IMR-90 (cell line): ENCODE measurements at regions not wholly inside any gene's neighbourhood (a gene's known extent, or its start where the extent isn't known, plus 50 kb on each side); places are given as distances from the start of the nearest gene placed in this dataset.

Experiments
- ATAC-seq: fragments of 200-7000 bp; cut with Tn5 transposase; 2 replicates; pipeline ENCODE4 v1.9.1; 2020; ENCODE audit warnings: low read depth, mild to moderate bottlenecking, moderate library complexity
- BruUV-seq: library from RNA; stranded (reverse); fragments of 400-500 nt; replicated peaks from 2 replicates; lab custom pipeline; 2021; lab: Mats Ljungman, UMichigan
- CTCF ChIA-PET: fragments of 300-600 bp; formaldehyde crosslinking; extraction: SDS; loops from one replicate; lab custom pipeline; 2021; ENCODE audit warnings: antibody characterized with exemption; lab: Yijun Ruan, JAX
- POLR2A ChIA-PET: fragments of 300-600 bp; sonication (Branson Sonifier 250); formaldehyde crosslinking; loops from one replicate; lab custom pipeline; 2022; ENCODE audit warnings: antibody characterized with exemption; ENCODE audit not compliant: unreplicated experiment; lab: Charles Lee
- DNase-seq: peaks from one replicate; pipeline ENCODE4 v3.0.0; 2013
- H2AFZ ChIP-seq: replicated peaks from 2 replicates; pipeline ENCODE3; 2013; ENCODE audit warnings: low read length, mild to moderate bottlenecking; ENCODE audit not compliant: poor library complexity
- H2AK5ac ChIP-seq: 2 replicates; pipeline ENCODE4 v1.6.1; 2013; ENCODE audit warnings: low read depth, low read length, inconsistent platforms
- H2AK9ac ChIP-seq: replicated peaks from 2 replicates; pipeline ENCODE3; 2013; ENCODE audit warnings: mild to moderate bottlenecking, low read depth, low read length, moderate library complexity; ENCODE audit not compliant: poor library complexity
- H2BK120ac ChIP-seq: 2 replicates; pipeline ENCODE4 v1.6.1; 2013; ENCODE audit warnings: low read depth, low read length, inconsistent platforms
- H2BK15ac ChIP-seq: 3 replicates; pipeline ENCODE4 v1.6.1; 2013; ENCODE audit warnings: low read depth, low read length, inconsistent platforms
- H2BK20ac ChIP-seq: 2 replicates; pipeline ENCODE4 v1.6.1; 2013; ENCODE audit warnings: low read depth, mild to moderate bottlenecking, inconsistent platforms, low read length, moderate library complexity
- H2BK5ac ChIP-seq: 2 replicates; pipeline ENCODE4 v1.6.1; 2013; ENCODE audit warnings: mild to moderate bottlenecking, low read depth, low read length, inconsistent platforms; ENCODE audit not compliant: poor library complexity, severe bottlenecking
- H3K14ac ChIP-seq: replicated peaks from 2 replicates; pipeline ENCODE4 v1.6.1; 2013; ENCODE audit warnings: low read depth, low read length, inconsistent platforms
- H3K18ac ChIP-seq: 2 replicates; pipeline ENCODE4 v1.6.1; 2013; ENCODE audit warnings: low read depth, low read length, control low read depth
- H3K23ac ChIP-seq: 2 replicates; pipeline ENCODE4 v1.6.1; 2013; ENCODE audit warnings: low read depth, low read length, inconsistent platforms
- H3K27ac ChIP-seq: 2 replicates; pipeline ENCODE4 v1.5.1; 2013; ENCODE audit warnings: mild to moderate bottlenecking, control low read depth, low read length; ENCODE audit not compliant: insufficient read depth
- H3K27me3 ChIP-seq: 2 replicates; pipeline ENCODE4 v1.6.1; 2013; ENCODE audit warnings: low read length; ENCODE audit not compliant: control insufficient read depth, insufficient read depth
- H3K36me3 ChIP-seq: 2 replicates; pipeline ENCODE4 v1.6.1; 2013; ENCODE audit warnings: low read length, mixed read lengths; ENCODE audit not compliant: control insufficient read depth, insufficient read depth
- H3K4ac ChIP-seq: 2 replicates; pipeline ENCODE4 v1.6.1; 2013; ENCODE audit warnings: low read depth, low read length, inconsistent platforms
- H3K4me1 ChIP-seq: 2 replicates; pipeline ENCODE4 v1.6.1; 2013; ENCODE audit warnings: low read length, mixed read lengths; ENCODE audit not compliant: control insufficient read depth, insufficient read depth
- H3K4me2 ChIP-seq: 2 replicates; pipeline ENCODE4 v1.6.1; 2013; ENCODE audit warnings: low read depth, mild to moderate bottlenecking, control low read depth, low read length, moderate library complexity
- H3K4me3 ChIP-seq: 2 replicates; pipeline ENCODE4 v1.5.1; 2013; ENCODE audit warnings: low read depth, mild to moderate bottlenecking, control low read depth, low read length, moderate library complexity; ENCODE audit not compliant: insufficient read depth
- H3K56ac ChIP-seq: 2 replicates; pipeline ENCODE4 v1.6.1; 2013; ENCODE audit warnings: low read length, inconsistent platforms; ENCODE audit not compliant: insufficient read depth; ENCODE audit errors: extremely low read depth
- H3K79me1 ChIP-seq, 2 experiments: 2 replicates each; pipeline ENCODE4 v1.6.1; 2013; ENCODE audit warnings: low read length in 2 of 2, inconsistent platforms in 1 of 2, low read depth in 1 of 2
- H3K9ac ChIP-seq: 2 replicates; pipeline ENCODE4 v1.6.1; 2013; ENCODE audit warnings: low read depth, low read length, control low read depth
- H3K9me1 ChIP-seq: 2 replicates; pipeline ENCODE4 v1.6.1; 2013; ENCODE audit warnings: low read length, inconsistent platforms; ENCODE audit not compliant: insufficient read depth
- H3K9me3 ChIP-seq: 2 replicates; pipeline ENCODE4 v1.6.1; 2013; ENCODE audit warnings: low read length; ENCODE audit not compliant: control insufficient read depth, insufficient read depth
- H4K20me1 ChIP-seq: 2 replicates; pipeline ENCODE4 v1.6.1; 2013; ENCODE audit warnings: low read length, inconsistent platforms; ENCODE audit not compliant: insufficient read depth
- H4K5ac ChIP-seq: 2 replicates; pipeline ENCODE4 v1.6.1; 2013; ENCODE audit warnings: mild to moderate bottlenecking, low read depth, low read length, control low read depth
- H4K8ac ChIP-seq, 2 experiments: 2 replicates each; pipeline ENCODE4 v1.6.1; 2013; ENCODE audit warnings: low read depth in 2 of 2, low read length in 2 of 2, control low read depth in 1 of 2, inconsistent platforms in 1 of 2
- H4K91ac ChIP-seq: 2 replicates; pipeline ENCODE4 v1.6.1; 2013; ENCODE audit warnings: low read depth, low read length, inconsistent platforms; ENCODE audit not compliant: insufficient read depth
- CEBPB ChIP-seq: IDR thresholded peaks from 2 replicates; pipeline ENCODE4 v1.6.1; 2012; ENCODE audit warnings: low read depth, low read length, improper control_type of control experiment
- ELK1 ChIP-seq: fragments of 150-350 bp; IDR thresholded peaks from 2 replicates; pipeline ENCODE4 v1.6.1; 2016; ENCODE audit warnings: low read depth, mild to moderate bottlenecking, low read length, moderate library complexity, borderline replicate concordance
- RCOR1 ChIP-seq: IDR thresholded peaks from 2 replicates; pipeline ENCODE4 v1.6.1; 2012; ENCODE audit warnings: mild to moderate bottlenecking, low read length, improper control_type of control experiment; ENCODE audit not compliant: insufficient replicate concordance
- WGBS, 2 experiments: methylation state at CpG; one replicate each; pipeline versions ENCODE4 v1.1.5 to v1.1.7; 2013; ENCODE audit warnings: missing lambda C conversion rate in 2 of 2; ENCODE audit not compliant: insufficient read length in 1 of 2; ENCODE audit errors: extremely low coverage in 2 of 2; 5-methylcytosine and 5-hydroxymethylcytosine counted together
- dilution Hi-C: fragments of 300-500 bp; cut with HindIII; formaldehyde crosslinking; loops from one replicate; pipeline ENCODE4 v1.14.3; 2018; ENCODE audit warnings: low sequenced_read_pairs; ENCODE audit not compliant: unreplicated experiment
- in situ Hi-C: fragments of 300-500 bp; cut with MboI; formaldehyde crosslinking; loops from 3 replicates; pipeline ENCODE4 v1.14.3; 2019; ENCODE audit warnings: low sequenced_read_pairs, inconsistent platforms, mixed read lengths
- intact Hi-C: fragments of 100-400 bp; cut with micrococcal nuclease; formaldehyde crosslinking; loops from 2 replicates; pipeline ENCODE4 v1.10.0; 2022

GRCh38 chrY:12357204-12357603 lies 343.8 kb upstream of the USP9Y start:
- H2AFZ ChIP-seq: no peak overlapping the region
- no peak overlapping the region for H2AK5ac ChIP-seq
- no peaks in the 10 kb centered on the region for H3K9me1 ChIP-seq
- no peak overlapping the region for H2BK5ac ChIP-seq
- no peak for DNase-seq
- no peak overlapping the region for H3K18ac ChIP-seq
- no peak overlapping the region for H3K56ac ChIP-seq
- H3K4ac ChIP-seq: no peak overlapping the region
- H4K91ac ChIP-seq: no peak overlapping the region
- H2BK20ac ChIP-seq: no peak overlapping the region
- H3K36me3 ChIP-seq: no peaks in the 10 kb centered on the region
- H3K27me3 ChIP-seq: no peaks in the 10 kb centered on the region
- H4K8ac ChIP-seq: no peak overlapping the region
- POLR2A ChIA-PET: no interaction called here
- no peak for ATAC-seq
- H3K9ac ChIP-seq: no peak overlapping the region
- dilution Hi-C loops: no loop called here
- no peak overlapping the region for H3K4me2 ChIP-seq
- intact Hi-C loops: no loop called here
- no peak overlapping the region for H4K5ac ChIP-seq
- H3K27ac ChIP-seq: no peak overlapping the region
- no TSS peak for BruUV-seq
- no peaks in the 10 kb centered on the region for H4K20me1 ChIP-seq
- no peak overlapping the region for H3K4me3 ChIP-seq
- H3K9me3 ChIP-seq: no peaks in the 10 kb centered on the region
- TF ChIP-seq RCOR1 (no peak), ELK1 (no peak), CEBPB (no peak)
- no peak overlapping the region for H2BK15ac ChIP-seq
- no peak overlapping the region for H2BK120ac ChIP-seq
- H2AK9ac ChIP-seq: no peak overlapping the region
- H3K79me1 ChIP-seq: no peaks in the 10 kb centered on the region
- WGBS, 2 experiments: no CpG with 5 or more reads among the region's 3 CpGs
- CTCF ChIA-PET: no interaction called here
- H3K14ac ChIP-seq: no peak overlapping the region
- in situ Hi-C loops: no loop called here
- H3K4me1 ChIP-seq: no peaks in the 10 kb centered on the region
- H3K23ac ChIP-seq: no peak overlapping the region
